Activated naive CD8-positive, alpha-beta T cell (primary cell): ENCODE measurements at regions not wholly inside any gene's neighbourhood (a gene's known extent, or its start where the extent isn't known, plus 50 kb on each side); places are given as distances from the start of the nearest gene placed in this dataset.
"Not testable (repeated sequence)": the region's sequence is repeated elsewhere in the genome, so short reads cannot be mapped to it uniquely, and the experiment has no call there.

Experiments
- H3K27ac Mint-ChIP-seq: one replicate; pipeline ENCODE4 v1.8.0; 2021; ENCODE audit warnings: mixed read lengths
- H3K27me3 Mint-ChIP-seq: one replicate; pipeline ENCODE4 v1.8.0; 2021; ENCODE audit warnings: mixed read lengths
- H3K36me3 Mint-ChIP-seq: one replicate; pipeline ENCODE4 v1.8.0; 2021; ENCODE audit warnings: mixed read lengths
- H3K4me1 Mint-ChIP-seq: one replicate; pipeline ENCODE4 v1.8.0; 2021; ENCODE audit warnings: low read depth, mixed read lengths
- H3K4me3 Mint-ChIP-seq: one replicate; pipeline ENCODE4 v1.8.0; 2021; ENCODE audit warnings: mild to moderate bottlenecking, mixed read lengths
- H3K9me3 Mint-ChIP-seq: one replicate; pipeline ENCODE4 v1.8.0; 2021; ENCODE audit warnings: low read depth, mixed read lengths

DNA sequence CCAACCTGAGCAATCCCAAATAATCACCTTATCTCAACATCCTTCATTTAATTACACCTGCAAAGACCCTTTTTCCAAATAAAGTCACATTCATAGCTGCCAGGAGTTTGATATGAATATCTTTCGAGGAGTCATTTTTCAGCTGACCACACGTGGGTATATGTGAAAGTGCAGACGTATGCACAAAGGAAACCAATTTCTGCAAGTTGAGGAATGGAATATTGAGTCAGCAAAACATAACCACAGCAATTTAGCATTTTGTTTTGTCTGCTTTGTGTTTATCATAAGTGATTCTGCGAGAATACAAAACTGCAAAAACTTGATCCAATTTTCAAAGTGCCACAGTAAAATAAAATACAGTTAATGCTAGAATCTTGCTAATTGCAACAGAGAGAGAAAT, 295.9 kb downstream of the SUCLA2 start:
- Mint-ChIP-seq H3K27ac (no peak overlapping the region), H3K27me3 (no peaks in the 10 kb centered on the region), H3K9me3 (no peaks in the 10 kb centered on the region), H3K36me3 (no peaks in the 10 kb centered on the region), H3K4me3 (no peak overlapping the region), H3K4me1 (no peaks in the 10 kb centered on the region)

DNA sequence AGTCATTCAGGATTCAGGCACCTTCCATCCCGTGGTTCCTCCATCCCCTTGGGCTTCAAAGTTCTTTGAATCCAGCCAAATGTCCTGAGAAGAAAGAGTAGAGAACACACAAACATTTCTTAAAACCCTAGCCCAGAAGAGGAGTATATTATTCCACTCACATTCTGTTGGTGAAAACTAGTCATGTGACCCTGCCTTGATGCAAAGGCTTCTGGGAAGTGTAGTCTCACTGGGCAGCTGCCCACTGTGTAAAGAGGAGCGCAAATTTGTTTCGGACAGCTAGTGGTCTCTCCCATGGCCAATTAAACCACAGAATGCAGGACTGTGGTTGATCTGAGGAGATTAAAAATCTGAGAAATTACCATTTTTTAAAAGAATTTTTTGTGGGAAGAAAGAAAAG, 304.4 kb downstream of the SUCLA2 start:
- Mint-ChIP-seq H3K27me3 (peaks cover 4% of the 10 kb centered on the region), H3K36me3 (no peaks in the 10 kb centered on the region), H3K4me3 (no peak overlapping the region)

DNA sequence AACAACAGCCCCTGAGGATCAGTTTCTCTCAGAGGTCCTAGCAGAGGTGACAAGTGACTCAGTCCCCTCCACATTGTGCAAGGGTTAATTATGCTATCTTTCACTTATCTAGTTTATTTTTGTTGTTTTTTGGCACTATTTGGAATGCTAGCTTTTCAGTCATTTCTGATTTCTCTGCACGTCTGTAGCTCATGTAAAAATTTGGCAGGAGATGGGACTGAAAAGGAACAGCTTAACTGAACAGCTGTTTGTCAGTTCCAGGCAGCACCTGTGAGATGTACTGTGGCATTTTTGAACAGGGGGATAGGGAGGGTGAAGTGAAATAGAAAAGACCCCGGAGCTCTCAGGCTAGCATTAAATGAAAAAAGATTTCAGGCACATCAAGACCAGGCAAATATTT, 313.5 kb downstream of the SUCLA2 start:
- Mint-ChIP-seq H3K4me1 (no peaks in the 10 kb centered on the region), H3K36me3 (no peaks in the 10 kb centered on the region), H3K27ac (no peak overlapping the region), H3K27me3 (no peaks in the 10 kb centered on the region), H3K4me3 (no peak overlapping the region), H3K9me3 (no peaks in the 10 kb centered on the region)

More for the DNA sequence above, 304.4 kb downstream of the SUCLA2 start:
- Mint-ChIP-seq H3K9me3 (no peaks in the 10 kb centered on the region), H3K27ac (no peak overlapping the region), H3K4me1 (no peaks in the 10 kb centered on the region)

DNA sequence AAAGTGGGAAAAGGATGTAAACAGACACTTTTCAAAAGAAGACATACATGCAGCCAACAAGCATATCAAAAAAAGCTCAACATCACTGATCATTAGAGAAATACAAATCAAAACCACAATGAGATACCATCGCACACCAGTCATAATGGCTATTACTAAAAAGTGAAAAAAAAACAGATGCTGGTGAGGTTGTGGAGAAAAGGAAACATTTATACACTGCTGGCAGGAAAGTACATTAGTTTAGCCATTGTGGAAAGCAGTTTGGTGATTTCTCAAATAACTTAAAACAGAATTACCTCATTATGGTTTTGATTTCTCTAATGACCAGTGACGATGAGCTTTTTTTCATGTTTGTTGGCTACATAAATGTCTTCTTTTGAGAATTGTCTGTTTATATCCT, 315.9 kb downstream of the SUCLA2 start:
- H3K4me3 Mint-ChIP-seq, H3K27ac Mint-ChIP-seq, H3K36me3 Mint-ChIP-seq, H3K4me1 Mint-ChIP-seq, H3K27me3 Mint-ChIP-seq, H3K9me3 Mint-ChIP-seq: not testable (repeated sequence)

DNA sequence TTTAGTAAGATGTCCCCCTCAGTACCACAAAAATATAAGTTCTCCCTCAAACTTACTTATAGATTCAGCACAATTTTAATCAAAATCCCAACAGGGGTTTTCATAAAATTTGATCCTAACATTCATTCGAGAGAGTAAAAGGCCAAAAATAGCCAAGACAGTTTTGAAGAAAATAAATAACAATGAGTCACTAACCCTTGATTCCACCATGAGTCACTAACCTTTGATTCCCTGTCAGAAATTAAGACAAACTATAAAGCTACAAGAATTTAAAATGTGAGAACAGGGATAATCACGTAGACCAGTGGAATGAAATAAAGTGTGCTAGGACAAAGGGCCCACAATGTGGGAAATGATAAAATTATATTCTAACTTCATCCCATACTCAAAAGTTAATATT, 320.3 kb downstream of the SUCLA2 start:
- Mint-ChIP-seq H3K27ac (no peak overlapping the region), H3K9me3 (no peaks in the 10 kb centered on the region), H3K36me3 (no peaks in the 10 kb centered on the region), H3K27me3 (peaks cover 3% of the 10 kb centered on the region), H3K4me3 (no peak overlapping the region), H3K4me1 (no peaks in the 10 kb centered on the region)

DNA sequence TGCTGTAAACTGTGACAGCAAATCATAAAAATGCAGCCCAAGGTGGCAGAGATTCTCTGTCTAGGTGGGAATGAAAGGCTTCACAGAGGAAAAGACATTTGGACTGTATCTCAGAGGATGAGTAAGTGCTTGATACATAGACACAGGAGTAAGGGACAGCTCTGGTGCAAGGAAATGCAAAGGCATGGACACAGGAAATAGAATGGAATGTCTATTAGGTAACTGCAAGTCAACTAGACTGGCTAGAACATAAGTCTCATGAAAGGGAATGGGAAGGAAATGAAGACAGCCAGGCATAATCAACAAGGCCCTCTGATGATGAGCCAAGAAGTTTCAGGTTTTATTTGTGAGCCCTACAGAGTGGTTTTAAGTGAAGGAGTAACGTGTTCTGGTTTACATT, 321.7 kb downstream of the SUCLA2 start:
- no peak overlapping the region for H3K27ac Mint-ChIP-seq
- no peaks in the 10 kb centered on the region for H3K9me3 Mint-ChIP-seq
- no peaks in the 10 kb centered on the region for H3K4me1 Mint-ChIP-seq
- H3K36me3 Mint-ChIP-seq = no peaks in the 10 kb centered on the region
- H3K4me3 Mint-ChIP-seq = no peak overlapping the region
- H3K27me3 Mint-ChIP-seq = peaks cover 3% of the 10 kb centered on the region

DNA sequence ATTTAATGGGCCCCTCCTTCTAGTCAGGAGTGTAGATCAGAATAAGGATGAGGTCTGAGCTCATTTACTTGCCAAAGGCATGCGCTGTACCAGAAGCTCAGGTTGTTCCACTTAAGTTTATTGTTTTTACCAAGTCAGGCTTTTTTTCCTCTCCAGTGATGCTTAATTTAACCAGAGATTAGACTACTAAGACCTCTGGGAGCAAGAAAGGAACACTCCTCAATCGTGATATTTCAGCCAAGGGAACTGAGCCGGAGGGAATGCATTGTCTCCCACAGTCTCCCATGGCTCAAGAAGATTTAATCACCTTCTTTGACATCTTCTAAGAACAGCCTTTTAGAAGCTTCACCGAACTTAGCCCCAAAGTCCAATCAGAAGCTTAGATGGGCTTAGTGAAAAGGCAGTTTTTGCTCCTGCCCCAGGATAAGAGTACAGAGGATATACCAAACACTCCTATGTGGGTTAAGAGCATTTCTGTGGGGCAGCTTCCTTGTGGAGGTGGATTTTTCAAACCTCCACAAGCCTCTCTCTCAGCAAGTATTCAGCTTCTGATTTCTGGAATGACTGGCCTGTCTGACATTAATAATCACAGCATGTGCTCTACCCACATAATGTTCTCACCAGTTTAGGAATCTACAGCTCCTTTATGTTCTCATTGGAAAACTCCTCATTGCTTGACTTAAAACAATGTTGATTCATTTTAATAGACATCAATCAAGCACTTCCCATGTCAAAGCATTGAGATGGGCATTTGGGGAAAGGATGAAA, 322.7 kb downstream of the SUCLA2 start:
- no peak overlapping the region for H3K4me3 Mint-ChIP-seq
- no peaks in the 10 kb centered on the region for H3K36me3 Mint-ChIP-seq
- H3K27ac Mint-ChIP-seq = no peak overlapping the region
- H3K27me3 Mint-ChIP-seq = peaks cover 3% of the 10 kb centered on the region
- H3K4me1 Mint-ChIP-seq = no peaks in the 10 kb centered on the region
- no peaks in the 10 kb centered on the region for H3K9me3 Mint-ChIP-seq

DNA sequence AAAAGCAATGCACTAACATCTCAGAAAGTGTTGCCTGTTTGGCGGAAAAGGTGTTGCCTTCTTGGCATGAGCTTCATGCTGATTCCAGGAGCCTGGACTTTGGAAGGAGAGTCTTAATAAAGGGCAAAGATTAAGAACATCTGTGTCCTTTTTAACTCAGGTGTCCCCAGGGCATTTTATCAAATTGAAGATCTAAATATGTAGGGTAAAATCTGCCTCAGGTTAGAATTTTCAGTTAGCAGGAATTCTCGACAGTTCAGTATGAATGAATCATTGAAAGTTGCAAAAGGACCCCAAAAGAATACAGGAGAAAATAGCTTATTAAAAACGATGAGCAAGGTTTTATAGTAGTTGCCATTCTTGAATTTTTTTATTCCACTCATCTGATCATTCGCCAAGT, 325.2 kb downstream of the SUCLA2 start:
- Mint-ChIP-seq H3K4me3 (no peak overlapping the region), H3K9me3 (no peaks in the 10 kb centered on the region), H3K27ac (no peak overlapping the region), H3K36me3 (no peaks in the 10 kb centered on the region), H3K27me3 (peaks cover 3% of the 10 kb centered on the region), H3K4me1 (no peaks in the 10 kb centered on the region)

DNA sequence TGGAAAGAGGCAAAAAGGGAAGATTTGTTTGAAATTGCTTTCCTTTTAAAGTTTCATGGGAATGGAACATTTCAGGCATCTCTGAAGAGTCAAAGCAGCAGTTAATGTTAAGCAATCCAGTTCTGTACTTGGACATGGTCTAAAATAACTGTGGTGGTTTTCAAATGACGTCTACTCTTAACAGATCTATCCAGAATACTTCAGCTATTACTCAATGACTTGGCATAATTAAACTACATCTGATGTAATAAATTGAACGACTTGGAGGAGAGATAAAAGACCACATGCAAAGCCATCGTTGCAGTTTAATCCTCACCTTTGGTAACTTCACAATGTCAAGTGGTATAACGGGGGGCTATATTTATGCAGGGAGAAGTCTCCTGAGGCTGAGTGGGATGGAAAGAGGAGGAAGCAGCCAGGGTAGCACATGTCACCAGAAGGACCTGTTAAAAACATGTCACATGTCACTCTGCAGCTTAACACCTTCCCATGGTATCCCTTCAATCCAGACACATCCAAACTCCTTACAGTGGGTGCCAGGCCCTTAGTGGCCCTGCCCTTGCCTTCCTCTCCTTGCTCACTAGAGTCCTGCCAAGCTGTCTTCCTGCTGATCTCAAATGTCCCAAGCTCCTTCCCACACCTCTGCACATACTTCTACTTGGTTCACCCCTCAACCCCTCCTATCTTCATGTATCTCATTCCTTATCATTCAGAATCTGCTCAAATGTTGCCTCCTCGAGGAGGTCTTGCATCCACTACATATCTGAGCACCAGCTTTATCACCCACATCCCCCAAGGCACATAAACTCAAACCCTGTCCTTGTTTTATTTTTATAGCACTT, 327.8 kb downstream of the SUCLA2 start:
- H3K9me3 Mint-ChIP-seq = no peaks in the 10 kb centered on the region
- H3K27me3 Mint-ChIP-seq = peaks cover 3% of the 10 kb centered on the region
- no peak overlapping the region for H3K4me3 Mint-ChIP-seq
- no peak overlapping the region for H3K27ac Mint-ChIP-seq
- no peaks in the 10 kb centered on the region for H3K4me1 Mint-ChIP-seq
- H3K36me3 Mint-ChIP-seq = no peaks in the 10 kb centered on the region

DNA sequence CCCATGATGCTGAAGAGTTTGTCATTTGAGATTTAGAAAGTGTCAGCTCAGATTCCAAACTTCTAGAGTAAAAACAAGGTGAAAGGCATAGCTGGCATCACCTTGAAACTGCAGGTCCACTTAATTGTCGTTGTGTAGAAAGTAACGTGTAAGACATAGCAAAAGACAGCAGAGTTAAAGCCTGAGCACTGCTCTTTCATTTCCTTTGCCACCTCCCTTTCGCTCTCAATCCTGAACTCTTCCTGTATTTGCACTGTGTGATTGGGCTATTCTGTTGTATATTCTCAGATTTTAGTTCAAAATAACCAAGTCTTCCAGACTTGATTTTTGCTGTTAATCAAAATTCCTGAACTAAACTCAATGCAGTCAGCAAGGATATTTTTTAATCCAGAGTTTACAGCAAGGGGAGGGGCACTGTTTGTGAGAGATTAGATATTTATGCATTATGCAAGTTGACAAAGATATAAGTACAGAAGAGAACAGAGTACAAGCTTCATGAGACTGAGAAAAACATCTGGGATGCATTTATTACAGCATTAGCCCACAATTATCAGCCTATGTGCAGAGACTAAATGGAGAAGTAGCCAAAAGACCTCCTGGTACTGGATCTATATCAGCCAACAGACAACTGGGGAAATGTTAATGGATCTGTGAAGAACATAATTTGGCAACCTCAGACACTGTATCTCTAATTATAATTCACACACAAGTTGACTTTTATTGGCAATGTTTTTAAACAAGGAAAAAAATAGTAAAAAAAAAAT, 328.6 kb downstream of the SUCLA2 start:
- H3K4me1 Mint-ChIP-seq = no peaks in the 10 kb centered on the region
- no peak overlapping the region for H3K4me3 Mint-ChIP-seq
- peaks cover 3% of the 10 kb centered on the region for H3K27me3 Mint-ChIP-seq
- H3K27ac Mint-ChIP-seq = no peak overlapping the region
- no peaks in the 10 kb centered on the region for H3K9me3 Mint-ChIP-seq
- H3K36me3 Mint-ChIP-seq = no peaks in the 10 kb centered on the region

DNA sequence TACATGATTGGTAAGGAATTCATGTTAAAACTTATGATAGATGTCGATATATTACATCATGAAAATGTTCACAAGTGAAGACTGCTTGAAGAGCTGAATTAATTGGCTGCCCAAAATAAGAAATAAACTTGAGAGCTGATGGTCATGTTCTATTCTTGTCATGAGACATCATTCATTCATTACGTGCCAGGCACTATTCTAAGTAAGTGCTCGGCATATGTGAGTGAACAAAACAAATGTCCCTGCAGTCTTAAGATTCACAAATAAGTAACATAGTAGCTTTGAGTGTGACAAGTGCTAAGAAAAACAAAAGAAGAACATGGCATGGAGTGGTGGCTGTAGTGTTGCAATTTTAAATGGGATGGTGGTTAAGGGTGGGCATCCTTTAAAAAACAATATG, 329.3 kb downstream of the SUCLA2 start:
- Mint-ChIP-seq H3K27ac (no peak overlapping the region), H3K9me3 (no peaks in the 10 kb centered on the region), H3K36me3 (no peaks in the 10 kb centered on the region), H3K4me1 (no peaks in the 10 kb centered on the region), H3K27me3 (peaks cover 3% of the 10 kb centered on the region), H3K4me3 (no peak overlapping the region)

DNA sequence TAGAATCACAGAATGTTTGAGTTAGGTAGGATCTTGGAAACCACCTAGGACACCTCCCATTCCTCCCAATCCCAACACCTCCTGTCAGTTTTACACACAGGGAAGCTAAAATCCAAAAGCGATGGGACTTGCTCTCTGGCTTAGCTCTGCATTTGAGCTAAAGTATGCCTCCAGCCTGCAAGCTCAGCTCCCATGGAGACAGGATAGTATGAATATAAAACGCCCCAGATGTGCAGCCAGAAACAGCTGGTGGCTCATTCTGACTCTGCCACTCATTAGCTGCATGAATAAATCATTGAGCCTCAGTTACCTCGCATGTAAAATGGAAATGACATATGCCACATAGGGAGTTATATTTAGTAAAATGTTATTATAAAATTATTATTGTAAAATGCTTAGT, 336.0 kb downstream of the SUCLA2 start:
- H3K4me3 Mint-ChIP-seq = no peak overlapping the region
- no peaks in the 10 kb centered on the region for H3K27me3 Mint-ChIP-seq
- no peak overlapping the region for H3K27ac Mint-ChIP-seq
- no peaks in the 10 kb centered on the region for H3K9me3 Mint-ChIP-seq
- H3K4me1 Mint-ChIP-seq = no peaks in the 10 kb centered on the region
- no peaks in the 10 kb centered on the region for H3K36me3 Mint-ChIP-seq

DNA sequence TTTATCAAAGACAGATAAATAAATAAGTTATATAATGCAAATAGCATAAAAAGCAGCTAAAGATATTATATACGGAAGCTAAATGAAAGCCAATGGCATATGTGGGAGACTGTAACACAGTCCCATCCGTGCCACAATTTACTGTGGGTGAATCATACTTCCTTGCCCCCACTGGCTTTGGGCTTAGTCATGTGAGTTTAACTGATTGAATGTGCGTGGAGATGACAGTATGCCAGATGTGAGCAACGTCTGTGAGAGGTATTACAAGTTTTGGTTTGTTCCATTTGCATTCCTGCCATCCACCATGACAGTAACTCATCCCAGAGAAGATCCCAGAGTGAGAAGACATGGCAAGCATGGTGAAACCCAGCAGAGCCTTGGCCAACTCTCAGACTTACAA, 340.0 kb downstream of the SUCLA2 start:
- H3K36me3 Mint-ChIP-seq = no peaks in the 10 kb centered on the region
- H3K4me1 Mint-ChIP-seq = no peaks in the 10 kb centered on the region
- H3K4me3 Mint-ChIP-seq = no peak overlapping the region
- peaks cover 5% of the 10 kb centered on the region for H3K9me3 Mint-ChIP-seq
- peaks cover 6% of the 10 kb centered on the region for H3K27me3 Mint-ChIP-seq
- no peak overlapping the region for H3K27ac Mint-ChIP-seq

DNA sequence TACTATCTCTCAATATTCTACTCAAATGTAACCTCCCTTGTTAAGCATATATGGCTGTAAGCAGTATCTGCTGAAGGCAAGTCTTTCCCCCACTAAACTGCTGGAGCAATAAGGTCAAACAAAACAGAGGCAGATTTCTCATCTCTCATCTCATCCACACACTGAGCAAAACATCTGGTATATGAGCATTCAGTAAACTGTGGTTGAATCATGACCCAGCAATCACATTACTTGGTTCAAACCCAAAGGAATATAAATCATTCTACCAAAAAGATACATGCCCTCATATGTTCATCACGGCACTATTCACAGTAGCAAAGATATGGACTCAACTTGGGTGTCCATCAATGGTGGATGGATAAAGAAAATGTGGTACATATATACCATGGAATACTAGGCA, 344.4 kb downstream of the SUCLA2 start:
- no peaks in the 10 kb centered on the region for H3K4me1 Mint-ChIP-seq
- H3K4me3 Mint-ChIP-seq = no peak overlapping the region
- no peaks in the 10 kb centered on the region for H3K36me3 Mint-ChIP-seq
- H3K9me3 Mint-ChIP-seq = peaks cover 5% of the 10 kb centered on the region
- H3K27me3 Mint-ChIP-seq = peaks cover 12% of the 10 kb centered on the region
- no peak overlapping the region for H3K27ac Mint-ChIP-seq

DNA sequence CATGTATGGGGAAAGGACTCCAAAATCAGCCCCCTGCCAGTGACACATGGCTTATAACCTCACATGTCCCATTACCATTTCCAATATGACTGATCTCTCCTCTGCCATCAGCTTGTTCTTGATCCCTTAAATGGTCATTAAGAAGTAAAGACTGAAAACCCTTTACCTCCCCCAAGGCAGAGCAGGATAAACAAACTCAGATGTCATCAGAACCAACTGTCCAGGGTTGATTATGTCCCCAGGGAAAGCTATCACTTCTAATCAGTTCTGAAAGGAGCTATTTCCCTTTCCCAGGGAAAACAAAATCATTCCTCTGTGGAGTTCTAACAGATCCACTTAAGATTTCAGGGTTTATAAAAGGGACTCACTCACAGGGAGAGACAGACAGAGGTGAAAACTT, 350.9 kb downstream of the SUCLA2 start:
- Mint-ChIP-seq H3K9me3 (no peaks in the 10 kb centered on the region), H3K4me3 (no peak overlapping the region), H3K27ac (no peak overlapping the region), H3K4me1 (no peaks in the 10 kb centered on the region), H3K27me3 (peaks cover 11% of the 10 kb centered on the region), H3K36me3 (no peaks in the 10 kb centered on the region)
